IMR-90 (cell line): ENCODE measurements at regions not wholly inside any gene's neighbourhood (a gene's known extent, or its start where the extent isn't known, plus 50 kb on each side); places are given as distances from the start of the nearest gene placed in this dataset.

Source experiments
- CEBPB ChIP-seq: IDR thresholded peaks from 2 replicates; pipeline ENCODE4 v1.6.1; 2012; ENCODE audit warnings: low read depth, low read length, improper control_type of control experiment
- CTCF ChIP-seq: conservative IDR thresholded peaks from 2 replicates; pipeline ENCODE4 v1.5.1; 2012; ENCODE audit warnings: mild to moderate bottlenecking, low read depth, low read length, improper control_type of control experiment
- FOS ChIP-seq: fragments of 150-350 bp; IDR thresholded peaks from 2 replicates; pipeline ENCODE4 v1.6.1; 2016; ENCODE audit warnings: low read depth, low read length
- MAFK ChIP-seq: IDR thresholded peaks from 2 replicates; pipeline ENCODE4 v1.6.1; 2012; ENCODE audit warnings: low read depth, low read length, improper control_type of control experiment
- MAZ ChIP-seq: IDR thresholded peaks from 2 replicates; pipeline ENCODE4 v1.6.1; 2012; ENCODE audit warnings: low read depth, mild to moderate bottlenecking, low read length, improper control_type of control experiment, moderate library complexity, borderline replicate concordance
- MXI1 ChIP-seq: IDR thresholded peaks from 2 replicates; pipeline ENCODE4 v1.6.1; 2012; ENCODE audit warnings: low read depth, mild to moderate bottlenecking, low read length, moderate library complexity, borderline replicate concordance
- NFE2L2 ChIP-seq: fragments of 150-350 bp; IDR thresholded peaks from 2 replicates; pipeline ENCODE4 v1.6.1; 2016; ENCODE audit warnings: low read depth, mild to moderate bottlenecking, low read length
- POLR2A ChIP-seq: IDR thresholded peaks from 2 replicates; pipeline ENCODE4 v1.6.1; 2012; ENCODE audit warnings: mild to moderate bottlenecking, low read depth, low read length
- RAD21 ChIP-seq: IDR thresholded peaks from 2 replicates; pipeline ENCODE4 v1.6.1; 2012; ENCODE audit warnings: low read length, improper control_type of control experiment
- RCOR1 ChIP-seq: IDR thresholded peaks from 2 replicates; pipeline ENCODE4 v1.6.1; 2012; ENCODE audit warnings: mild to moderate bottlenecking, low read length, improper control_type of control experiment; ENCODE audit not compliant: insufficient replicate concordance
- RFX5 ChIP-seq: IDR thresholded peaks from 2 replicates; pipeline ENCODE4 v1.8.0; 2012; ENCODE audit warnings: low read depth, mild to moderate bottlenecking, low read length, moderate library complexity
- SMC3 ChIP-seq: fragments of 150-350 bp; IDR thresholded peaks from 2 replicates; pipeline ENCODE4 v1.6.1; 2016; ENCODE audit warnings: low read depth, mild to moderate bottlenecking, antibody characterized with exemption, low read length, moderate library complexity
- TF ChIP-seq, protein P1 (sequence below): fragments of 150-350 bp; IDR thresholded peaks from 2 replicates; pipeline ENCODE4 v1.6.1; 2016; ENCODE audit warnings: low read depth, mild to moderate bottlenecking, low read length, moderate library complexity, borderline replicate concordance
- TF ChIP-seq, protein P2 (sequence below): fragments of 150-350 bp; IDR thresholded peaks from 2 replicates; pipeline ENCODE4 v1.6.1; 2017; ENCODE audit warnings: mild to moderate bottlenecking, antibody characterized with exemption, low read length, low read depth

DNA sequence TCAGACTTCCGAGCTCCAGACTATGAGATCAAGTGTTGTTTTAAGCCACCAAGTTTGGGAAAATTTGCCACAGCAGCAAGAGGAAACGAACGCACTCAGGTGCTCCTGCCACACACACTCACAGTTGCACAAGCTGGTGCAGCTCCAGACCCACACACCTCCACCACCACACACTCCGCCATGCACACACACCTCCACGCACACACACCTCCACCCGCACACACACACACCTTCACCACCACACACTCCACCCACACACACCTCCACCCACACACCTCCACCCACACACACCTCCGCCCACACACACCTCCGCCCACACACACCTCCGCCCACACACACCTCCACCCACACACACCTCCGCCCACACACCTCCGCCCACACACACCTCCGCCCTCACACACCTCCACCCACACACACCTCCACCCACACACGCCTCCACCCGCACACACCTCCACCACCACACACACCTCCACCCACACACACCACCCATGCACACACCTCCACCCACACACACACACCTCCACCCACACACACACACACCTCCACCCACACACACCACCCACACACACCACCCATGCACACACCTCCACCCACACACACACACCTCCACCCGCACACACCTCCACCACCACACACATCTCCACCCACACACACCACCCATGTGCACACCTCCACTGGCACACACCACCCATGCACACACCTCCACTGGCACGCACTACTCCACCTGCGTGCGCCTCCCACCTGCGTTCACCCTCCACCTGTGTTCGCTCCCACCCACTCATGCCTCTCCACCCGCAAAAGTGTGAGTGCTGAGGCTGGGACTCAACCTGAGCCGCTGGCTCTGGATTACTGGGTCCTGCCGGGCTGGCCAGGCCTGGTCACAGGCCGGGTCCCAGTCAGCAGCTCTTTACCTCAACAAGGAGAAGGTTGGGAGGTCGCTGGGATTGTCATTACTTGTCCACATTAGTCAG, 175.6 kb downstream of the BMP7 start:
- TF ChIP-seq CTCF = no peak
- no peak for TF ChIP-seq MAFK
- TF ChIP-seq POLR2A = no peak
- no peak for TF ChIP-seq RFX5
- no peak for TF ChIP-seq MAZ
- TF ChIP-seq, protein P1, sequence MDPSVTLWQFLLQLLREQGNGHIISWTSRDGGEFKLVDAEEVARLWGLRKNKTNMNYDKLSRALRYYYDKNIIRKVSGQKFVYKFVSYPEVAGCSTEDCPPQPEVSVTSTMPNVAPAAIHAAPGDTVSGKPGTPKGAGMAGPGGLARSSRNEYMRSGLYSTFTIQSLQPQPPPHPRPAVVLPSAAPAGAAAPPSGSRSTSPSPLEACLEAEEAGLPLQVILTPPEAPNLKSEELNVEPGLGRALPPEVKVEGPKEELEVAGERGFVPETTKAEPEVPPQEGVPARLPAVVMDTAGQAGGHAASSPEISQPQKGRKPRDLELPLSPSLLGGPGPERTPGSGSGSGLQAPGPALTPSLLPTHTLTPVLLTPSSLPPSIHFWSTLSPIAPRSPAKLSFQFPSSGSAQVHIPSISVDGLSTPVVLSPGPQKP = no peak
- TF ChIP-seq RCOR1 = no peak
- TF ChIP-seq, protein P2, sequence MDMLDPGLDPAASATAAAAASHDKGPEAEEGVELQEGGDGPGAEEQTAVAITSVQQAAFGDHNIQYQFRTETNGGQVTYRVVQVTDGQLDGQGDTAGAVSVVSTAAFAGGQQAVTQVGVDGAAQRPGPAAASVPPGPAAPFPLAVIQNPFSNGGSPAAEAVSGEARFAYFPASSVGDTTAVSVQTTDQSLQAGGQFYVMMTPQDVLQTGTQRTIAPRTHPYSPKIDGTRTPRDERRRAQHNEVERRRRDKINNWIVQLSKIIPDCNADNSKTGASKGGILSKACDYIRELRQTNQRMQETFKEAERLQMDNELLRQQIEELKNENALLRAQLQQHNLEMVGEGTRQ = no peak
- no peak for TF ChIP-seq NFE2L2
- TF ChIP-seq RAD21 = no peak
- no peak for TF ChIP-seq SMC3
- no peak for TF ChIP-seq FOS
- no peak for TF ChIP-seq MXI1
- TF ChIP-seq CEBPB = no peak
